ENCODE measurements at regions not wholly inside any gene's neighbourhood (a gene's known extent, or its start where the extent isn't known, plus 50 kb on each side); places are given as distances from the start of the nearest gene placed in this dataset.

DNA sequence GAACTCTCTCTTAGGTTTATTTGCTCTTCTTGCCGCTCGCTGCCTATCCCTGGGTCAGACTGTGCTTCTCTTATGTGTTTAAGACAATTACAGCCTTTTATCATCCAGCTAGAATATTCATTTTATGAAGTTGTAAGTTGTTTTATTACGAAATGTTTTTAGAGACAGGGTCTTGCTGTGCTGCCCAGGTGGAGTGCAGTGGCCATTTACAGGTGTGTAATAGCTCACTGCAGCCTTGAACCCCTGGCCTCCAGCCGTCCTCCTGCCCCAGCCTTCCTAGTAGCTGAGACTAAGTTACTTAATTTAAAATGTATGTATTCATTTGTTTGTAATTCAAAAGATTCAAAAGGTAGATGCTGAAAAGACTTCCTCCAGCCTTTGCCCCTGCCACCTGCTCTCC lies 99.0 kb upstream of the KIF26B start:
- TF ChIP-seq, protein P1, sequence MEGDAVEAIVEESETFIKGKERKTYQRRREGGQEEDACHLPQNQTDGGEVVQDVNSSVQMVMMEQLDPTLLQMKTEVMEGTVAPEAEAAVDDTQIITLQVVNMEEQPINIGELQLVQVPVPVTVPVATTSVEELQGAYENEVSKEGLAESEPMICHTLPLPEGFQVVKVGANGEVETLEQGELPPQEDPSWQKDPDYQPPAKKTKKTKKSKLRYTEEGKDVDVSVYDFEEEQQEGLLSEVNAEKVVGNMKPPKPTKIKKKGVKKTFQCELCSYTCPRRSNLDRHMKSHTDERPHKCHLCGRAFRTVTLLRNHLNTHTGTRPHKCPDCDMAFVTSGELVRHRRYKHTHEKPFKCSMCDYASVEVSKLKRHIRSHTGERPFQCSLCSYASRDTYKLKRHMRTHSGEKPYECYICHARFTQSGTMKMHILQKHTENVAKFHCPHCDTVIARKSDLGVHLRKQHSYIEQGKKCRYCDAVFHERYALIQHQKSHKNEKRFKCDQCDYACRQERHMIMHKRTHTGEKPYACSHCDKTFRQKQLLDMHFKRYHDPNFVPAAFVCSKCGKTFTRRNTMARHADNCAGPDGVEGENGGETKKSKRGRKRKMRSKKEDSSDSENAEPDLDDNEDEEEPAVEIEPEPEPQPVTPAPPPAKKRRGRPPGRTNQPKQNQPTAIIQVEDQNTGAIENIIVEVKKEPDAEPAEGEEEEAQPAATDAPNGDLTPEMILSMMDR (IDR thresholded peaks at IDR 0.05 in 4 of 5, conservative IDR thresholded peaks at IDR 0.05 in 1 of 5) = no peak
- no peak for TF ChIP-seq POLR2A (IDR thresholded peaks at IDR 0.05)
